Smooth muscle cell (in vitro differentiated cells): ENCODE measurements at regions not wholly inside any gene's neighbourhood (a gene's known extent, or its start where the extent isn't known, plus 50 kb on each side); places are given as distances from the start of the nearest gene placed in this dataset.

Experiments
- DNase-seq: peaks from one replicate; lab custom pipeline; 2025; ENCODE audit not compliant: unreplicated experiment; lab: John Stamatoyannopoulos, UW
- H2AFZ ChIP-seq: fragments of 200-600 bp; sonication (generic); 2 replicates; pipeline ENCODE4 v1.6.0; 2016; ENCODE audit warnings: antibody characterized with exemption, low read depth, mild to moderate bottlenecking
- H3F3A ChIP-seq: fragments of 200-600 bp; sonication (generic); 2 replicates; pipeline ENCODE4 v1.6.0; 2017; ENCODE audit warnings: antibody characterized with exemption, low read depth
- H3K27ac ChIP-seq: fragments of 200-600 bp; sonication (generic); 2 replicates; pipeline ENCODE4 v1.5.1; 2016; ENCODE audit warnings: low read depth, mild to moderate bottlenecking
- H3K27me3 ChIP-seq: fragments of 200-600 bp; sonication (generic); 2 replicates; pipeline ENCODE4 v1.6.1; 2016; ENCODE audit warnings: low read depth, mild to moderate bottlenecking
- H3K36me3 ChIP-seq: fragments of 200-600 bp; sonication (generic); 2 replicates; pipeline ENCODE4 v1.5.1; 2016; ENCODE audit warnings: low read depth
- H3K4me1 ChIP-seq: fragments of 200-600 bp; sonication (generic); 2 replicates; pipeline ENCODE4 v1.5.1; 2016; ENCODE audit warnings: low read depth
- H3K4me2 ChIP-seq: fragments of 200-600 bp; sonication (generic); 2 replicates; pipeline ENCODE4 v1.6.0; 2016; ENCODE audit warnings: mild to moderate bottlenecking
- H3K4me3 ChIP-seq: fragments of 200-600 bp; sonication (generic); 2 replicates; pipeline ENCODE4 v1.5.1; 2016; ENCODE audit warnings: mild to moderate bottlenecking
- H3K79me2 ChIP-seq: fragments of 200-600 bp; sonication (generic); 2 replicates; pipeline ENCODE4 v1.6.0; 2016; ENCODE audit warnings: low read depth, mild to moderate bottlenecking
- H3K9ac ChIP-seq: fragments of 200-600 bp; sonication (generic); 2 replicates; pipeline ENCODE4 v1.6.0; 2016; ENCODE audit warnings: low read depth
- H3K9me3 ChIP-seq: fragments of 200-600 bp; sonication (generic); replicated peaks from 2 replicates; pipeline ENCODE4 v1.5.1; 2016; ENCODE audit warnings: low read depth
- H4K20me1 ChIP-seq: fragments of 200-600 bp; sonication (generic); 2 replicates; pipeline ENCODE4 v1.6.0; 2016; ENCODE audit warnings: low read depth
- CTCF ChIP-seq: fragments of 200-600 bp; sonication (generic); IDR thresholded peaks from 2 replicates; pipeline ENCODE4 v1.5.1; 2017; ENCODE audit warnings: borderline replicate concordance, mild to moderate bottlenecking, antibody characterized with exemption; ENCODE audit not compliant: insufficient read depth, poor library complexity, severe bottlenecking
- WGBS: methylation state at CpG from one replicate; pipeline ENCODE4 v1.1.7; 2016; ENCODE audit warnings: low lambda C conversion rate; 5-methylcytosine and 5-hydroxymethylcytosine counted together

GRCh38 chr11:128052912-128053641, 534.3 kb downstream of the ETS1 start:
- Histone ChIP-seq H3K4me1 (peaks cover 5% of the 10 kb centered on the region), H3K27ac (peak overlapping the region; percentile 94), H3K79me2 (no peaks in the 10 kb centered on the region), H3K9me3 (no peaks in the 10 kb centered on the region), H3K36me3 (no peaks in the 10 kb centered on the region), H3F3A (no peaks in the 10 kb centered on the region), H3K4me2 (peak overlapping the region; percentile 38), H3K9ac (peak overlapping the region; percentile 68), H3K4me3 (no peak overlapping the region), H3K27me3 (no peaks in the 10 kb centered on the region), H4K20me1 (no peaks in the 10 kb centered on the region), H2AFZ (peak overlapping the region; percentile 51)
- TF ChIP-seq CTCF = no peak
- WGBS = 1% methylated on average over 2 of the region's 2 CpGs
- no peak for DNase-seq

- DNase-seq = no peak
- Histone ChIP-seq H3K4me1 (no peaks in the 10 kb centered on the region), H3F3A (no peaks in the 10 kb centered on the region), H3K79me2 (no peaks in the 10 kb centered on the region), H3K9ac (no peak overlapping the region), H3K4me2 (no peak overlapping the region), H3K4me3 (no peak overlapping the region), H4K20me1 (no peaks in the 10 kb centered on the region), H3K27me3 (no peaks in the 10 kb centered on the region), H3K36me3 (no peaks in the 10 kb centered on the region), H2AFZ (no peak overlapping the region), H3K9me3 (no peaks in the 10 kb centered on the region), H3K27ac (no peak overlapping the region)
- 96% methylated on average over 4 of the region's 4 CpGs for WGBS
- TF ChIP-seq CTCF = no peak
Observed at GRCh38 chr11:128048121-128048520, 539.2 kb downstream of the ETS1 start.

- H3K36me3 ChIP-seq = no peaks in the 10 kb centered on the region
- TF ChIP-seq CTCF = no peak
- H3K27ac ChIP-seq = no peak overlapping the region
- no peaks in the 10 kb centered on the region for H3K27me3 ChIP-seq
- H3K4me1 ChIP-seq = no peaks in the 10 kb centered on the region
- H3K9ac ChIP-seq = no peak overlapping the region
- no peak overlapping the region for H3K4me3 ChIP-seq
- peak overlapping the region; percentile 34 for H2AFZ ChIP-seq
- H4K20me1 ChIP-seq = no peaks in the 10 kb centered on the region
- no peaks in the 10 kb centered on the region for H3K9me3 ChIP-seq
- H3K79me2 ChIP-seq = no peaks in the 10 kb centered on the region
- no peak for DNase-seq
- no peaks in the 10 kb centered on the region for H3F3A ChIP-seq
- H3K4me2 ChIP-seq = peak overlapping the region; percentile 17
- 55% methylated on average over 4 of the region's 4 CpGs for WGBS
Observed at GRCh38 chr11:128047026-128047425, 540.3 kb downstream of the ETS1 start.

GRCh38 chr11:128046213-128046612, 541.1 kb downstream of the ETS1 start:
- no peaks in the 10 kb centered on the region for H3F3A ChIP-seq
- no peak overlapping the region for H3K4me2 ChIP-seq
- H3K9ac ChIP-seq = no peak overlapping the region
- WGBS = 79% methylated on average over 3 of the region's 3 CpGs
- H3K4me3 ChIP-seq = no peak overlapping the region
- H3K4me1 ChIP-seq = no peaks in the 10 kb centered on the region
- H2AFZ ChIP-seq = no peak overlapping the region
- no peak for DNase-seq
- no peaks in the 10 kb centered on the region for H3K36me3 ChIP-seq
- H3K9me3 ChIP-seq = no peaks in the 10 kb centered on the region
- no peaks in the 10 kb centered on the region for H3K79me2 ChIP-seq
- H3K27me3 ChIP-seq = no peaks in the 10 kb centered on the region
- H4K20me1 ChIP-seq = no peaks in the 10 kb centered on the region
- no peak overlapping the region for H3K27ac ChIP-seq
- TF ChIP-seq CTCF = no peak
